ENCODE measurements at regions not wholly inside any gene's neighbourhood (a gene's known extent, or its start where the extent isn't known, plus 50 kb on each side); places are given as distances from the start of the nearest gene placed in this dataset.

DNA sequence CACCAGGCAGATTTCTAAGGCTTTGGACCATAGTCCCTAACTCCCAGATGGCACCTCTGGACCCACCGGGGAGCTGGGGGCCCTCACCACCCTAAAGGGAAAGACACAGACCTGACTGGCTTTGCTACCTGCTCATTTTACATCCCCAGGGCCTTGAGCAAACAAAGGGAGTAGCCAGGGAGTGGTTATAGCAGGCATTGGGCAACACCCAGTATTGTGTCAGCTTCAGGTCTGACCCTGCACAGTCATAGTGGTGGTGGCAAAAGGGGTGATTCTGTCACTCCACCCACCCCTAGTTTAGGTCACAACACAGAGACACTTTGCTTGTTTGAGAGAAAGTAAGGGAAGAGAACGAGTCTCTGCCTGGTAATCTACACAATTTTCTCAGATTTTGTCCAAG, 352.5 kb downstream of the DIPK2A start:
- intact Hi-C loops (cut with micrococcal nuclease; ENCODE audit: unreplicated experiment): no loop called here
- Histone ChIP-seq H3K27ac (ENCODE audit: low read depth, low read length, poor library complexity, severe bottlenecking) (no peak overlapping the region), H3K4me3 (ENCODE audit: low read depth, low read length, poor library complexity, severe bottlenecking) (no peak overlapping the region), H3K36me3 (ENCODE audit: insufficient read depth, low read length, poor library complexity, severe bottlenecking) (no peaks in the 10 kb centered on the region), H3K4me1 (ENCODE audit: insufficient read depth, low read length, poor library complexity, severe bottlenecking) (no peaks in the 10 kb centered on the region), H3K27me3 (replicated peaks; ENCODE audit: insufficient read depth, low read depth, low read length, poor library complexity) (no peaks in the 10 kb centered on the region), H3K9me3 (ENCODE audit: low read depth, low read length, poor library complexity, severe bottlenecking) (peaks cover 7% of the 10 kb centered on the region)
- DNase-seq (ENCODE audit: low spot score): no peak
- ChIA-PET POLR2A (ENCODE audit: low non-redundant PET) (no interaction called here), CTCF (no interaction called here)
- no TSS peak for BruUV-seq (replicated peaks)
- TF ChIP-seq CTCF (conservative IDR thresholded peaks at IDR 0.05; ENCODE audit: low read depth, low read length) (no peak), EZH2 (IDR thresholded peaks at IDR 0.05; ENCODE audit: borderline replicate concordance, low read depth, low read length, poor library complexity, severe bottlenecking) (no peak)

- no peaks in the 10 kb centered on the region for H3K36me3 ChIP-seq (ENCODE audit: insufficient read depth, low read length, poor library complexity, severe bottlenecking)
- H3K4me1 ChIP-seq (ENCODE audit: insufficient read depth, low read length, poor library complexity, severe bottlenecking): no peaks in the 10 kb centered on the region
- H3K27ac ChIP-seq (ENCODE audit: low read depth, low read length, poor library complexity, severe bottlenecking): no peak overlapping the region
- DNase-seq (ENCODE audit: low spot score): no peak
- no peak overlapping the region for H3K4me3 ChIP-seq (ENCODE audit: low read depth, low read length, poor library complexity, severe bottlenecking)
- peaks cover 3% of the 10 kb centered on the region for H3K9me3 ChIP-seq (ENCODE audit: low read depth, low read length, poor library complexity, severe bottlenecking)
- ChIA-PET CTCF (no interaction called here), POLR2A (ENCODE audit: low non-redundant PET) (no interaction called here)
- intact Hi-C loops (cut with micrococcal nuclease; ENCODE audit: unreplicated experiment): no loop called here
- TF ChIP-seq CTCF (conservative IDR thresholded peaks at IDR 0.05; ENCODE audit: low read depth, low read length) (no peak), EZH2 (IDR thresholded peaks at IDR 0.05; ENCODE audit: borderline replicate concordance, low read depth, low read length, poor library complexity, severe bottlenecking) (no peak)
- H3K27me3 ChIP-seq (replicated peaks; ENCODE audit: insufficient read depth, low read depth, low read length, poor library complexity): no peaks in the 10 kb centered on the region
- BruUV-seq (replicated peaks): no TSS peak
These were observed 361.2 kb downstream of the DIPK2A start for GRCh38 chr3:144332868-144333267.

- no peak for DNase-seq (ENCODE audit: low spot score)
- Histone ChIP-seq H3K9me3 (ENCODE audit: low read depth, low read length, poor library complexity, severe bottlenecking) (no peaks in the 10 kb centered on the region), H3K4me3 (ENCODE audit: low read depth, low read length, poor library complexity, severe bottlenecking) (no peak overlapping the region), H3K4me1 (ENCODE audit: insufficient read depth, low read length, poor library complexity, severe bottlenecking) (no peaks in the 10 kb centered on the region), H3K27me3 (replicated peaks; ENCODE audit: insufficient read depth, low read depth, low read length, poor library complexity) (no peaks in the 10 kb centered on the region), H3K36me3 (ENCODE audit: insufficient read depth, low read length, poor library complexity, severe bottlenecking) (no peaks in the 10 kb centered on the region), H3K27ac (ENCODE audit: low read depth, low read length, poor library complexity, severe bottlenecking) (no peak overlapping the region)
- no peak for TF ChIP-seq CTCF (conservative IDR thresholded peaks at IDR 0.05; ENCODE audit: low read depth, low read length)
- no TSS peak for BruUV-seq (replicated peaks)
- CTCF ChIA-PET: no interaction called here
- intact Hi-C loops (cut with micrococcal nuclease; ENCODE audit: unreplicated experiment): no loop called here
- POLR2A ChIA-PET (ENCODE audit: low non-redundant PET): no interaction called here
These were observed 369.8 kb downstream of the DIPK2A start for GRCh38 chr3:144341471-144341870.

All from A673 (cell line).